HEK293 (cell line): ENCODE measurements at regions not wholly inside any gene's neighbourhood (a gene's known extent, or its start where the extent isn't known, plus 50 kb on each side); places are given as distances from the start of the nearest gene placed in this dataset.

Experiments
- CTCF ChIA-PET: fragments of 350-600 bp; formaldehyde crosslinking; extraction: SDS; loops from one replicate; lab custom pipeline; 2021; ENCODE audit warnings: antibody characterized with exemption; lab: Yijun Ruan, JAX
- POLR2A ChIA-PET: fragments of 300-600 bp; formaldehyde crosslinking; extraction: SDS; loops from one replicate; lab custom pipeline; 2020; ENCODE audit warnings: antibody characterized with exemption, inconsistent platforms; lab: Yijun Ruan, JAX
- H3K27ac ChIP-seq: fragments of 200-500 bp; sonication (Bioruptor generic); 2 replicates; pipeline ENCODE4 v1.5.1; 2014; ENCODE audit warnings: low read depth, low read length, control low read depth, inconsistent platforms; ENCODE audit errors: extremely low read depth
- H3K36me3 ChIP-seq, 2 experiments: fragments of 200-500 bp in 1 of 2; sonication (Bioruptor generic) in 1 of 2; 1 replicate in 1 of 2; 2 replicates in 1 of 2; pipeline ENCODE4 v1.5.1; 2014 to 2017; ENCODE audit warnings: inconsistent platforms in 2 of 2, low read length in 2 of 2; ENCODE audit not compliant: control insufficient read depth in 2 of 2, insufficient read depth in 1 of 2
- H3K4me1 ChIP-seq: fragments of 200-500 bp; sonication (Bioruptor generic); 2 replicates; pipeline ENCODE4 v1.5.1; 2014; ENCODE audit warnings: mild to moderate bottlenecking, low read length, inconsistent platforms; ENCODE audit not compliant: control insufficient read depth, insufficient read depth
- H3K4me3 ChIP-seq: 2 replicates; pipeline ENCODE4 v1.5.1; 2011; ENCODE audit warnings: low read depth, mild to moderate bottlenecking, control low read depth, low read length, moderate library complexity
- H3K9me3 ChIP-seq: fragments of 200-500 bp; sonication (Bioruptor generic); 2 replicates; pipeline ENCODE4 v1.5.1; 2014; ENCODE audit warnings: low read depth, low read length, inconsistent platforms; ENCODE audit not compliant: control insufficient read depth, insufficient read depth
- FEZF1 ChIP-seq: fragments of 450-650 bp; formaldehyde crosslinking; IDR thresholded peaks from 2 replicates; pipeline ENCODE4 v1.5.1; 2016; ENCODE audit warnings: missing biosample characterization, missing genetic modification characterization
- GFI1B ChIP-seq: fragments of 450-650 bp; formaldehyde crosslinking; IDR thresholded peaks from 2 replicates; pipeline ENCODE4 v1.5.1; 2016; ENCODE audit warnings: missing biosample characterization, missing genetic modification characterization
- GLI4 ChIP-seq: fragments of 450-650 bp; formaldehyde crosslinking; IDR thresholded peaks from 2 replicates; pipeline ENCODE4 v1.5.1; 2016; ENCODE audit warnings: missing biosample characterization, missing genetic modification characterization
- KLF7 ChIP-seq: fragments of 450-650 bp; formaldehyde crosslinking; IDR thresholded peaks from 2 replicates; pipeline ENCODE4 v1.5.1; 2016; ENCODE audit warnings: missing biosample characterization, missing genetic modification characterization, borderline replicate concordance
- OVOL3 ChIP-seq: fragments of 450-650 bp; formaldehyde crosslinking; IDR thresholded peaks from 2 replicates; pipeline ENCODE4 v1.5.1; 2016; ENCODE audit warnings: missing biosample characterization, missing genetic modification characterization
- PRDM10 ChIP-seq: fragments of 450-650 bp; formaldehyde crosslinking; IDR thresholded peaks from 2 replicates; pipeline ENCODE4 v1.5.1; 2016; ENCODE audit warnings: missing biosample characterization, missing genetic modification characterization
- REPIN1 ChIP-seq: fragments of 450-650 bp; formaldehyde crosslinking; IDR thresholded peaks from 2 replicates; pipeline ENCODE4 v1.5.1; 2017; ENCODE audit warnings: missing biosample characterization, missing genetic modification characterization, low read depth
- SALL2 ChIP-seq: fragments of 450-650 bp; formaldehyde crosslinking; IDR thresholded peaks from 2 replicates; pipeline ENCODE4 v1.5.0; 2017; ENCODE audit warnings: missing biosample characterization, mild to moderate bottlenecking, missing genetic modification characterization, borderline replicate concordance
- SP3 ChIP-seq: fragments of 450-650 bp; formaldehyde crosslinking; IDR thresholded peaks from 2 replicates; pipeline ENCODE4 v1.5.1; 2016; ENCODE audit warnings: missing biosample characterization, missing genetic modification characterization
- TCF7L2 ChIP-seq: IDR thresholded peaks from 2 replicates; pipeline ENCODE4 v1.6.1; 2011; ENCODE audit warnings: low read depth, mild to moderate bottlenecking, inconsistent platforms, low read length, moderate library complexity, borderline replicate concordance
- ZFP3 ChIP-seq: fragments of 450-650 bp; formaldehyde crosslinking; IDR thresholded peaks from 2 replicates; pipeline ENCODE4 v1.5.1; 2016; ENCODE audit warnings: low read depth, missing biosample characterization, missing genetic modification characterization
- ZNF112 ChIP-seq: fragments of 450-650 bp; formaldehyde crosslinking; IDR thresholded peaks from 2 replicates; pipeline ENCODE4 v1.5.0; 2017; ENCODE audit warnings: missing biosample characterization, missing genetic modification characterization
- ZNF175 ChIP-seq: fragments of 450-650 bp; formaldehyde crosslinking; IDR thresholded peaks from 2 replicates; pipeline ENCODE4 v1.5.1; 2016; ENCODE audit warnings: missing biosample characterization, missing genetic modification characterization
- ZNF19 ChIP-seq: fragments of 450-650 bp; formaldehyde crosslinking; IDR thresholded peaks from 2 replicates; pipeline ENCODE4; 2016; ENCODE audit warnings: missing biosample characterization, missing genetic modification characterization, low read depth
- ZNF2 ChIP-seq: fragments of 450-650 bp; formaldehyde crosslinking; IDR thresholded peaks from 2 replicates; pipeline ENCODE4 v1.5.1; 2016; ENCODE audit warnings: missing biosample characterization, missing genetic modification characterization
- ZNF221 ChIP-seq: fragments of 450-650 bp; formaldehyde crosslinking; IDR thresholded peaks from 2 replicates; pipeline ENCODE4 v1.5.1; 2017; ENCODE audit warnings: missing biosample characterization, missing genetic modification characterization, borderline replicate concordance
- ZNF37A ChIP-seq: fragments of 450-650 bp; IDR thresholded peaks from 2 replicates; pipeline ENCODE4 v1.5.1; 2018; ENCODE audit warnings: missing biosample characterization, missing genetic modification characterization
- ZNF561 ChIP-seq: fragments of 450-650 bp; IDR thresholded peaks from 2 replicates; pipeline ENCODE4 v1.5.1; 2018; ENCODE audit warnings: missing biosample characterization, missing genetic modification characterization, borderline replicate concordance
- ZNF654 ChIP-seq: fragments of 450-650 bp; formaldehyde crosslinking; IDR thresholded peaks from 2 replicates; pipeline ENCODE4 v1.5.1; 2016; ENCODE audit warnings: low read depth, missing biosample characterization, missing genetic modification characterization
- ZNF704 ChIP-seq: fragments of 450-650 bp; formaldehyde crosslinking; IDR thresholded peaks from 2 replicates; pipeline ENCODE4 v1.5.1; 2016; ENCODE audit warnings: missing biosample characterization, missing genetic modification characterization
- ZNF707 ChIP-seq: fragments of 450-650 bp; formaldehyde crosslinking; IDR thresholded peaks from 2 replicates; pipeline ENCODE4 v1.5.1; 2016; ENCODE audit warnings: missing biosample characterization, missing genetic modification characterization
- ZNF76 ChIP-seq: fragments of 450-650 bp; formaldehyde crosslinking; IDR thresholded peaks from 2 replicates; pipeline ENCODE4; 2016; ENCODE audit warnings: low read depth, missing biosample characterization, missing genetic modification characterization, borderline replicate concordance
- ZNF777 ChIP-seq: fragments of 450-650 bp; formaldehyde crosslinking; IDR thresholded peaks from 2 replicates; pipeline ENCODE4 v1.5.1; 2017; ENCODE audit warnings: missing biosample characterization, missing genetic modification characterization, borderline replicate concordance
- TF ChIP-seq, protein P1 (sequence below): fragments of 450-650 bp; formaldehyde crosslinking; IDR thresholded peaks from 2 replicates; pipeline ENCODE4 v1.5.1; 2016; ENCODE audit warnings: missing biosample characterization, missing genetic modification characterization
- TF ChIP-seq, protein P2 (sequence below): fragments of 450-650 bp; formaldehyde crosslinking; IDR thresholded peaks from 2 replicates; pipeline ENCODE4 v1.5.1; 2016; ENCODE audit warnings: missing biosample characterization, missing genetic modification characterization, low read depth

GRCh38 chr5:168048486-168048885 lies 243.0 kb upstream of the WWC1 start (continued):
- no peak for TF ChIP-seq ZNF777 (tag by site-specific recombination)
- no peak for TF ChIP-seq ZFP3 (tag by site-specific recombination)
- TF ChIP-seq FEZF1 = no peak
- no peak for TF ChIP-seq GLI4 (tag by site-specific recombination)
- no peak for TF ChIP-seq REPIN1 (tag by site-specific recombination)
- no peak for TF ChIP-seq TCF7L2

- H3K9me3 ChIP-seq = no peaks in the 10 kb centered on the region
- no peaks in the 10 kb centered on the region for H3K36me3 ChIP-seq
- ChIA-PET POLR2A (no interaction called here), CTCF (no interaction called here)
- H3K4me1 ChIP-seq = no peaks in the 10 kb centered on the region
- H3K27ac ChIP-seq = no peak overlapping the region
- no peak overlapping the region for H3K4me3 ChIP-seq
- no peak for TF ChIP-seq KLF7 (tag by site-specific recombination)
- TF ChIP-seq ZNF561 (tag by site-specific recombination) = no peak
- no peak for TF ChIP-seq ZNF112 (tag by site-specific recombination)
- no peak for TF ChIP-seq ZNF76
These were observed 238.8 kb upstream of the WWC1 start for GRCh38 chr5:168052686-168053085.

DNA sequence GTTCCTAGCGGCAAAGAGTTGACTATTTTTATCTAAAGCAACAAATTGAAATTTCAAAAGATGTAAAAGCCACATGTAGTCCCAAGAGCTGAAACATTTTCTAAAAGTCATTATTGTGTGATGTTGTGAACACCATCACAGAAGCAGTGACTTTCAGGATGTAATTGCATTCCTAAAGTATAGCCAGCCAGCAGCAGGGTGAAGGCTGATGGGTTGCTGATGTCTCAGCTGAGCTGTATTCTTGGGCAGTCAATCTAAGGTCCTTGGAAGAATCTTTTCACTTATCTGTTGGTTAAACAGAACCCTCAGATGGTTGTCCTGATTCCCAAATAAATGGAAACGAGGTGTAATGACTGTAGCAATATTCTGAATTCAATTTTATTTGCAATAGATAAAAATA lies 237.4 kb upstream of the WWC1 start:
- H3K9me3 ChIP-seq = no peaks in the 10 kb centered on the region
- no peaks in the 10 kb centered on the region for H3K36me3 ChIP-seq
- POLR2A ChIA-PET = no interaction called here
- TF ChIP-seq ZNF221 (tag by site-specific recombination) = no peak
- no peak for TF ChIP-seq ZNF37A
- no peak for TF ChIP-seq PRDM10 (tag by site-specific recombination)
- TF ChIP-seq SP3 (tag by site-specific recombination) = no peak
- no peak for TF ChIP-seq ZNF19 (tag by site-specific recombination)
- no peak for TF ChIP-seq ZNF704 (tag by site-specific recombination)
- TF ChIP-seq, protein P1, sequence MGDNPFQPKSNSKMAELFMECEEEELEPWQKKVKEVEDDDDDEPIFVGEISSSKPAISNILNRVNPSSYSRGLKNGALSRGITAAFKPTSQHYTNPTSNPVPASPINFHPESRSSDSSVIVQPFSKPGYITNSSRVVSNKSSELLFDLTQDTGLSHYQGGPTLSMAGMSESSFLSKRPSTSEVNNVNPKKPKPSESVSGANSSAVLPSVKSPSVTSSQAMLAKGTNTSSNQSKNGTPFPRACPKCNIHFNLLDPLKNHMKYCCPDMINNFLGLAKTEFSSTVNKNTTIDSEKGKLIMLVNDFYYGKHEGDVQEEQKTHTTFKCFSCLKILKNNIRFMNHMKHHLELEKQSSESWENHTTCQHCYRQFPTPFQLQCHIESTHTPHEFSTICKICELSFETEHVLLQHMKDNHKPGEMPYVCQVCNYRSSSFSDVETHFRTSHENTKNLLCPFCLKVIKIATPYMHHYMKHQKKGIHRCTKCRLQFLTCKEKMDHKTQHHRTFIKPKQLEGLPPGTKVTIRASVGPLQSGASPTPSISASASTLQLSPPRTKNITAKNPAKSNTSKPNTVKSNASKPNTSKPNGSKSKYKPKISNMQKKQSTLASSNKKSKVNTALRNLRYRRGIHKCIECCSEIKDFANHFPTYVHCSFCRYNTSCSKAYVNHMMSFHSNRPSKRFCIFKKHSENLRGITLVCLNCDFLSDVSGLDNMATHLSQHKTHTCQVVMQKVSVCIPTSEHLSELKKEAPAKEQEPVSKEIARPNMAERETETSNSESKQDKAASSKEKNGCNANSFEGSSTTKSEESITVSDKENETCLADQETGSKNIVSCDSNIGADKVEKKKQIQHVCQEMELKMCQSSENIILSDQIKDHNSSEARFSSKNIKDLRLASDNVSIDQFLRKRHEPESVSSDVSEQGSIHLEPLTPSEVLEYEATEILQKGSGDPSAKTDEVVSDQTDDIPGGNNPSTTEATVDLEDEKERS (tag by site-specific recombination) = no peak
- no peak for TF ChIP-seq SALL2 (tag by site-specific recombination)
- TF ChIP-seq ZNF2 = no peak
- TF ChIP-seq GFI1B (tag by site-specific recombination) = no peak
- no peak for TF ChIP-seq OVOL3 (tag by site-specific recombination)
- TF ChIP-seq ZNF76 = no peak
- no peak for TF ChIP-seq ZNF654
- TF ChIP-seq, protein P2, sequence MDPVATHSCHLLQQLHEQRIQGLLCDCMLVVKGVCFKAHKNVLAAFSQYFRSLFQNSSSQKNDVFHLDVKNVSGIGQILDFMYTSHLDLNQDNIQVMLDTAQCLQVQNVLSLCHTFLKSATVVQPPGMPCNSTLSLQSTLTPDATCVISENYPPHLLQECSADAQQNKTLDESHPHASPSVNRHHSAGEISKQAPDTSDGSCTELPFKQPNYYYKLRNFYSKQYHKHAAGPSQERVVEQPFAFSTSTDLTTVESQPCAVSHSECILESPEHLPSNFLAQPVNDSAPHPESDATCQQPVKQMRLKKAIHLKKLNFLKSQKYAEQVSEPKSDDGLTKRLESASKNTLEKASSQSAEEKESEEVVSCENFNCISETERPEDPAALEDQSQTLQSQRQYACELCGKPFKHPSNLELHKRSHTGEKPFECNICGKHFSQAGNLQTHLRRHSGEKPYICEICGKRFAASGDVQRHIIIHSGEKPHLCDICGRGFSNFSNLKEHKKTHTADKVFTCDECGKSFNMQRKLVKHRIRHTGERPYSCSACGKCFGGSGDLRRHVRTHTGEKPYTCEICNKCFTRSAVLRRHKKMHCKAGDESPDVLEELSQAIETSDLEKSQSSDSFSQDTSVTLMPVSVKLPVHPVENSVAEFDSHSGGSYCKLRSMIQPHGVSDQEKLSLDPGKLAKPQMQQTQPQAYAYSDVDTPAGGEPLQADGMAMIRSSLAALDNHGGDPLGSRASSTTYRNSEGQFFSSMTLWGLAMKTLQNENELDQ (tag by site-specific recombination) = no peak
- no peak for TF ChIP-seq ZNF707 (tag by site-specific recombination)
- TF ChIP-seq ZNF175 (tag by site-specific recombination) = no peak
- CTCF ChIA-PET = no interaction called here
- no peak overlapping the region for H3K4me3 ChIP-seq
- no peaks in the 10 kb centered on the region for H3K4me1 ChIP-seq
- no peak overlapping the region for H3K27ac ChIP-seq
